ENCODE measurements at regions not wholly inside any gene's neighbourhood (a gene's known extent, or its start where the extent isn't known, plus 50 kb on each side); places are given as distances from the start of the nearest gene placed in this dataset.

GRCh38 chr18:55762424-55762823 lies 174.4 kb upstream of the TCF4 start:
- TF ChIP-seq CTCF (IDR thresholded peaks at IDR 0.05) = no peak
- no peak for TF ChIP-seq USF2 (IDR thresholded peaks at IDR 0.05)
- no peak for TF ChIP-seq PHF8 (IDR thresholded peaks at IDR 0.05; ENCODE audit: borderline replicate concordance, low read depth)
- TF ChIP-seq POLR2A (IDR thresholded peaks at IDR 0.05; ENCODE audit: low read length) = no peak
- no peak for TF ChIP-seq CHD2 (IDR thresholded peaks at IDR 0.05; ENCODE audit: low read length, partially characterized antibody)
- no peak for TF ChIP-seq BHLHE40 (IDR thresholded peaks at IDR 0.05; ENCODE audit: low read depth, low read length)
- TF ChIP-seq RARB (CRISPR knock-in tag; IDR thresholded peaks at IDR 0.05) = no peak
- no peak for TF ChIP-seq ELK1 (IDR thresholded peaks at IDR 0.05; ENCODE audit: low read depth, low read length)
- TF ChIP-seq HDAC2 (IDR thresholded peaks at IDR 0.05) = no peak
- no peak for TF ChIP-seq RNF2 (IDR thresholded peaks at IDR 0.05; ENCODE audit: borderline replicate concordance, low read depth)
- no peak for TF ChIP-seq KDM5A (IDR thresholded peaks at IDR 0.05)
- TF ChIP-seq RCOR1 (IDR thresholded peaks at IDR 0.05; ENCODE audit: low read depth, low read length) = no peak
- TF ChIP-seq MAX (IDR thresholded peaks at IDR 0.05) = no peak
